Heart left ventricle (tissue), 13 donors: ENCODE measurements at regions not wholly inside any gene's neighbourhood (a gene's known extent, or its start where the extent isn't known, plus 50 kb on each side); places are given as distances from the start of the nearest gene placed in this dataset.

ENCODE experiments used
- POLR2A ChIP-seq, 2 donors: fragments of 450-650 bp; IDR thresholded peaks; one replicate each; pipeline ENCODE4 v1.6.1; 2017; ENCODE audit warnings: antibody characterized with exemption in 2 of 2, mild to moderate bottlenecking in 2 of 2, moderate library complexity in 2 of 2
- TF ChIP-seq, protein P1 (sequence below), 12 donors: fragments of 200-600 bp; sonication (generic) in 4 of 12; IDR thresholded peaks; one replicate each; pipeline versions ENCODE4 v1.5.0 to v1.8.0; 2018 to 2022; ENCODE audit warnings: antibody characterized with exemption in 12 of 12, mild to moderate bottlenecking in 5 of 12
- donor health status: ischemic (EF 13 %, LVEDD 7.1; RV severe dilation, severe dysfunction).
- donor health status: DM: no; HTN: yes; CAD: no.
- donor health status: DM: no; HTN: no; CAD: no.
- donor health status: ischemic (EF 25% LVEDD 6.9; RV normal size, moderate dysfunction).
- donor health status: ischemic (EF 25% LVEDD 5.7; RV mildly dilated, moderate dysfunction).
- donor health status: ischemic (EF 35%, LVEDD 5.7; RV mildly dilated, moderate dysfunction).
- donor health status: nonischemic (EF 11% LVEDD 7.7; RV severe dilation, severe dysfunction).
- donor health status: DM: yes; HTN: yes; CAD: no.
- donor health status: PGD.
- donor health status: ischemic (EF 29% LVEDD 5.4; RV normal size, mild dysfunction).
- donor health status: nonischemic (EF 23%, LVEDD 6.1; RV moderate dilation, normal function).

DNA sequence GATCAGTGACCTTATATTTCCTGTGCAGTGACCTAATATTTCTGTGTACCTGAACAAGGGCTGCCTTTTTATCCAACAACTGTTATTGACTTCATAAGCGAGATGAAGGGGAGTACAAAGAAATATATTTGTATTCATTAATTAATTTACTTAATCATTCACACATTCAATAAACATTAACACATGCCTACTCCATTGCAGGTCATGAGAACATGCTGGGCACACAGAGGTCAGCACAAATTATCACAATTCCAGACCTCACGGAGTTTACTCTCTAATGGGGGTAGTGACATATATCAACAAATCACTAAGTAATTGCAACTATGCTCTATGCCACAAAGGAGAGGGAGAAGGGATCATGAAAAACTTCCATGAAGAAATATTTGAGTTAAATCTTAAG lies 614.6 kb downstream of the TOX3 start:
- TF ChIP-seq, protein P1, sequence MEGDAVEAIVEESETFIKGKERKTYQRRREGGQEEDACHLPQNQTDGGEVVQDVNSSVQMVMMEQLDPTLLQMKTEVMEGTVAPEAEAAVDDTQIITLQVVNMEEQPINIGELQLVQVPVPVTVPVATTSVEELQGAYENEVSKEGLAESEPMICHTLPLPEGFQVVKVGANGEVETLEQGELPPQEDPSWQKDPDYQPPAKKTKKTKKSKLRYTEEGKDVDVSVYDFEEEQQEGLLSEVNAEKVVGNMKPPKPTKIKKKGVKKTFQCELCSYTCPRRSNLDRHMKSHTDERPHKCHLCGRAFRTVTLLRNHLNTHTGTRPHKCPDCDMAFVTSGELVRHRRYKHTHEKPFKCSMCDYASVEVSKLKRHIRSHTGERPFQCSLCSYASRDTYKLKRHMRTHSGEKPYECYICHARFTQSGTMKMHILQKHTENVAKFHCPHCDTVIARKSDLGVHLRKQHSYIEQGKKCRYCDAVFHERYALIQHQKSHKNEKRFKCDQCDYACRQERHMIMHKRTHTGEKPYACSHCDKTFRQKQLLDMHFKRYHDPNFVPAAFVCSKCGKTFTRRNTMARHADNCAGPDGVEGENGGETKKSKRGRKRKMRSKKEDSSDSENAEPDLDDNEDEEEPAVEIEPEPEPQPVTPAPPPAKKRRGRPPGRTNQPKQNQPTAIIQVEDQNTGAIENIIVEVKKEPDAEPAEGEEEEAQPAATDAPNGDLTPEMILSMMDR (IDR thresholded peaks at IDR 0.05), result no peak
- TF ChIP-seq POLR2A (IDR thresholded peaks at IDR 0.05), result no peak
